ENCODE measurements at regions not wholly inside any gene's neighbourhood (a gene's known extent, or its start where the extent isn't known, plus 50 kb on each side); places are given as distances from the start of the nearest gene placed in this dataset.

DNA sequence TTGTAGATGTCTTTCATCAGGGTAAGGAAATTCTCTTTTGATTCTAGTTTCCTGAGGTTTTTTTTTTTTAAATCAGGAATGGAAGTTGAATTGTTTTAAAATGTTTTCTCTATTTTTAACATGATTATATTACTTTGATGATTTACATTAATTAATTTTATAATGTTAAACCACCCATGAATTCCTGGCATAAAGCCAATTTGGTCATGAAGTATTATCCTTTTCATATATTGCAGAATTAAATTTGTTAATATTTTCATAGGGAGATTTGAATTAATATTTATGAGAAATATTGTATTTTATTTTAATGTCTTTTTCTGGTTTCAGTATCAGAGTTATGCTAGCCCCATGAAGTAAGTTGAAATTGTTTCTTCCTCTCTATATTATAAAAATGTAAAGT is 144.6 kb downstream of the MAIP1 start:
- TF ChIP-seq, protein P1, sequence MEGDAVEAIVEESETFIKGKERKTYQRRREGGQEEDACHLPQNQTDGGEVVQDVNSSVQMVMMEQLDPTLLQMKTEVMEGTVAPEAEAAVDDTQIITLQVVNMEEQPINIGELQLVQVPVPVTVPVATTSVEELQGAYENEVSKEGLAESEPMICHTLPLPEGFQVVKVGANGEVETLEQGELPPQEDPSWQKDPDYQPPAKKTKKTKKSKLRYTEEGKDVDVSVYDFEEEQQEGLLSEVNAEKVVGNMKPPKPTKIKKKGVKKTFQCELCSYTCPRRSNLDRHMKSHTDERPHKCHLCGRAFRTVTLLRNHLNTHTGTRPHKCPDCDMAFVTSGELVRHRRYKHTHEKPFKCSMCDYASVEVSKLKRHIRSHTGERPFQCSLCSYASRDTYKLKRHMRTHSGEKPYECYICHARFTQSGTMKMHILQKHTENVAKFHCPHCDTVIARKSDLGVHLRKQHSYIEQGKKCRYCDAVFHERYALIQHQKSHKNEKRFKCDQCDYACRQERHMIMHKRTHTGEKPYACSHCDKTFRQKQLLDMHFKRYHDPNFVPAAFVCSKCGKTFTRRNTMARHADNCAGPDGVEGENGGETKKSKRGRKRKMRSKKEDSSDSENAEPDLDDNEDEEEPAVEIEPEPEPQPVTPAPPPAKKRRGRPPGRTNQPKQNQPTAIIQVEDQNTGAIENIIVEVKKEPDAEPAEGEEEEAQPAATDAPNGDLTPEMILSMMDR (IDR thresholded peaks at IDR 0.05; ENCODE audit: low read length): no peak
- no peak for TF ChIP-seq EZH2 (IDR thresholded peaks at IDR 0.05; ENCODE audit: borderline replicate concordance, low read length)

Measured in OCI-LY1 (cell line).